SJCRH30 (cell line): ENCODE measurements at regions not wholly inside any gene's neighbourhood (a gene's known extent, or its start where the extent isn't known, plus 50 kb on each side); places are given as distances from the start of the nearest gene placed in this dataset.

Source experiments
- DNase-seq, 2 experiments: peaks; one replicate each; pipeline ENCODE4 v3.0.0-alpha.2; 2015 to 2020
- H3K27ac ChIP-seq: fragments of 250-450 bp; sonication (Bioruptor Pico); 2 replicates; pipeline ENCODE4 v1.5.1; 2020; ENCODE audit warnings: mild to moderate bottlenecking, moderate library complexity
- H3K27me3 ChIP-seq: fragments of 250-450 bp; sonication (Bioruptor Pico); 2 replicates; pipeline ENCODE4 v1.5.1; 2020; ENCODE audit warnings: mild to moderate bottlenecking, moderate library complexity
- H3K36me3 ChIP-seq: fragments of 250-450 bp; sonication (Bioruptor Pico); 2 replicates; pipeline ENCODE4 v1.5.1; 2020; ENCODE audit warnings: mild to moderate bottlenecking, moderate library complexity
- H3K4me1 ChIP-seq: fragments of 250-450 bp; sonication (Bioruptor Pico); 2 replicates; pipeline ENCODE4 v1.5.1; 2020; ENCODE audit warnings: mild to moderate bottlenecking, moderate library complexity
- H3K4me3 ChIP-seq: fragments of 250-450 bp; sonication (Bioruptor Pico); 2 replicates; pipeline ENCODE4 v1.5.1; 2020; ENCODE audit warnings: mild to moderate bottlenecking, moderate library complexity
- H3K9me3 ChIP-seq: fragments of 250-450 bp; sonication (Bioruptor Pico); replicated peaks from 2 replicates; pipeline ENCODE4 v1.5.1; 2020; ENCODE audit warnings: mild to moderate bottlenecking, moderate library complexity

DNA sequence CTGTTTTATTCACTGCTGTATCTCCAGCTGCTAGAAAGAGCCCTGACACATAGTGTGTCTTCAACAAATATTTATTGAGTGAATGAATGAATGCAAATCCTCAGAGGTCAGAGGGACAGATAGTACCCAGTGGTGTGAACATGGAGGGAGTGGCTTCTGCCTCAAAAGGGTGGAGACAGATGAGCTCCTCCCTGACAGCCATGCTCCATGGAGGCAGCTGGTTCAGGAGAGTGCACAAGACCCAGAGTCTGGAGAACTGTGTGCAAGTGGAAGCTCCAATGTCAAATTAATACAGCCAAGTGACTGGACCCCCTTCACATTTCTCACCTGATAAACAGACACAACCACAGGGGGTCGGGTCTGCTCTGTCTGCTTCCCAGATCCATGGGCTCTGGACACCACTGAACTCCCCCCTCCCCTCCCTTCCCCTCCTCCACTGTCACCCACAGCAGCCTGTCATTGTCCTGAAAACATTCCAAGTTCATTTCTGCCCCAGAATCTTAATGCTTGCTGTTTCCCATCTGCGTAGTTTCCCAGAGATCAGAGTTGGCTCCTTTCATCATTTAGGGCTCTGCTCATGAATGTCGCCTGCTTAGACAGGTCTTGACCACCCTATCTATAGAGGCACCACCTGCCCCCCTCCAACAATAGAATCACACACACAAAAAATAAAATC, 312.9 kb upstream of the PODXL start:
- no peak for DNase-seq
- Histone ChIP-seq H3K9me3 (no peaks in the 10 kb centered on the region), H3K27me3 (no peaks in the 10 kb centered on the region), H3K27ac (no peak overlapping the region), H3K4me1 (no peaks in the 10 kb centered on the region), H3K36me3 (no peaks in the 10 kb centered on the region), H3K4me3 (no peak overlapping the region)

DNA sequence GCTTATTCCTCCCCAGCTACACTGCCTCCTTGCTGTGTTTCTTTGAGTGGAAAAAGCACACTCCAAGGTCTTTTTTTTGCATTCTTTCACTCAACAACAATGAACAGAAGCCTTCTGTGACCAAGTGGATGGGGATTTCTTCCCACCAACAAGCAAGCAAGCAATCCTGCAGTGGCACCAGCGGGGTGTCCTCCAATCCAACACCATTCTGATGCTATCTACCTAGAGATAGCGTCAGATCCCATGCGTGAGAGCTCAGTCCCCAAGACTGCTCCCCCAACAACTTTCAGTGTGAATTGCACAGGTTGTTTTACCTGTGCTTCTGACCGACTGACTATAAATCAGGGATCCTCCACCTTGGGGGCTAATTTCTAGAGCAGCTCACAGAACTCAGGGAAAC, 311.0 kb upstream of the PODXL start:
- no peak for DNase-seq
- Histone ChIP-seq H3K4me1 (peaks cover 1% of the 10 kb centered on the region; the same call in 1 of the 2 replicates), H3K9me3 (no peaks in the 10 kb centered on the region), H3K36me3 (no peaks in the 10 kb centered on the region), H3K27ac (no peak overlapping the region), H3K4me3 (no peak overlapping the region), H3K27me3 (no peaks in the 10 kb centered on the region)

- Histone ChIP-seq H3K4me3 (no peak overlapping the region), H3K27ac (no peak overlapping the region), H3K27me3 (no peaks in the 10 kb centered on the region), H3K36me3 (no peaks in the 10 kb centered on the region), H3K9me3 (no peaks in the 10 kb centered on the region), H3K4me1 (peaks cover 14% of the 10 kb centered on the region)
- no peak for DNase-seq
These were observed 309.5 kb upstream of the PODXL start for GRCh38 chr7:131865911-131866310.

- Histone ChIP-seq H3K4me3 (no peak overlapping the region), H3K27ac (no peak overlapping the region), H3K36me3 (no peaks in the 10 kb centered on the region), H3K9me3 (no peaks in the 10 kb centered on the region), H3K27me3 (no peaks in the 10 kb centered on the region), H3K4me1 (peaks cover 18% of the 10 kb centered on the region)
- DNase-seq: peak; percentile 19 to 53
These were observed 305.4 kb upstream of the PODXL start for GRCh38 chr7:131861620-131862346.

- no peak overlapping the region for H3K27ac ChIP-seq
- no peaks in the 10 kb centered on the region for H3K27me3 ChIP-seq
- DNase-seq: peak; percentile 80 to 94
- peaks cover 18% of the 10 kb centered on the region for H3K4me1 ChIP-seq
- H3K9me3 ChIP-seq: peaks cover 10% of the 10 kb centered on the region
- H3K4me3 ChIP-seq: no peak overlapping the region
- H3K36me3 ChIP-seq: no peaks in the 10 kb centered on the region
These were observed 302.9 kb upstream of the PODXL start for GRCh38 chr7:131859147-131859821.

GRCh38 chr7:131858611-131859010, 302.2 kb upstream of the PODXL start:
- H3K9me3 ChIP-seq: peaks cover 16% of the 10 kb centered on the region
- peaks cover 18% of the 10 kb centered on the region for H3K4me1 ChIP-seq
- no peaks in the 10 kb centered on the region for H3K27me3 ChIP-seq
- H3K4me3 ChIP-seq: no peak overlapping the region
- H3K36me3 ChIP-seq: no peaks in the 10 kb centered on the region
- H3K27ac ChIP-seq: no peak overlapping the region
- no peak for DNase-seq

DNA sequence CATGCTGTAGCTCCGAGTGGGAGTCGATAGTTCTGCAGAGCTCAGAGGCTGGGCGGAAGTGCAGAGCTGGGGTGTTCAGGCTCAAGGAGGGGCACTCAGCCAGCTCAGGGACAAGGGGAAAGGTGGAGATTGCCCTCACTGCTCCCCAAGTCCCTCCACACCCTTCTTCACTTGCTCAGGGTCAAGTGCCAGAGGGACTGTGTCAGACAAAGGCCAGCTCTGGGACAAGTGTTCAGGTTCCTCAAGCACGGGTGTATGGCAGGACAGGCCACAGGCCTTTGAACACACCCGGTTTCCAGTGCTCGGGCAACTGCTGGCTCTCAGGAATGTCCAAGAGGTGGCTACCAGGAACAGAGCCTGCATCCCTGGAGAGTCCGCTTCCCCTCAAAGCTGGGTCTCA, 293.0 kb upstream of the PODXL start:
- no peaks in the 10 kb centered on the region for H3K27me3 ChIP-seq
- DNase-seq: no peak
- H3K27ac ChIP-seq: no peak overlapping the region
- no peaks in the 10 kb centered on the region for H3K36me3 ChIP-seq
- H3K4me1 ChIP-seq: peaks cover 36% of the 10 kb centered on the region
- no peak overlapping the region for H3K4me3 ChIP-seq
- peaks cover 16% of the 10 kb centered on the region for H3K9me3 ChIP-seq

DNA sequence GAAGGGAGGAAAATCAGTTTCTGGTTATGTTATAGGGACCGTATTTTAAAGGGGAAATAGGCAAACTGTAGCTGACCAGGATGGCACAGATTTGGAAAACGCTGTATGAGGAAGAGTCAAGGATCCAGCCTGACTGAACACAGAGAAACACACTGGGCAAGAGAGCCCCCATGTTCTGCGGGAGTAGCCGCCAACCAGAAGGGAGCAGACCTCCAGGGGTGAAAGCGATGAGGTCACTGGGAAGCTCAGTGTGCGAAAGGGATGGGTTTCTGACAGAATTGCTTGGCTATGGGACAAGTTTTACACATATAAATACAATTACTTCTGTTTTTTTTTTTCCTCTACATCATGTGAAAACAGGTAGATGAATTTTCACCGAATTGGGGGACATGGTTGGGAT, 291.6 kb upstream of the PODXL start:
- no peak overlapping the region for H3K4me3 ChIP-seq
- peaks cover 4% of the 10 kb centered on the region for H3K9me3 ChIP-seq
- H3K36me3 ChIP-seq: no peaks in the 10 kb centered on the region
- peaks cover 51% of the 10 kb centered on the region for H3K4me1 ChIP-seq
- no peak overlapping the region for H3K27ac ChIP-seq
- H3K27me3 ChIP-seq: no peaks in the 10 kb centered on the region
- DNase-seq: no peak

DNA sequence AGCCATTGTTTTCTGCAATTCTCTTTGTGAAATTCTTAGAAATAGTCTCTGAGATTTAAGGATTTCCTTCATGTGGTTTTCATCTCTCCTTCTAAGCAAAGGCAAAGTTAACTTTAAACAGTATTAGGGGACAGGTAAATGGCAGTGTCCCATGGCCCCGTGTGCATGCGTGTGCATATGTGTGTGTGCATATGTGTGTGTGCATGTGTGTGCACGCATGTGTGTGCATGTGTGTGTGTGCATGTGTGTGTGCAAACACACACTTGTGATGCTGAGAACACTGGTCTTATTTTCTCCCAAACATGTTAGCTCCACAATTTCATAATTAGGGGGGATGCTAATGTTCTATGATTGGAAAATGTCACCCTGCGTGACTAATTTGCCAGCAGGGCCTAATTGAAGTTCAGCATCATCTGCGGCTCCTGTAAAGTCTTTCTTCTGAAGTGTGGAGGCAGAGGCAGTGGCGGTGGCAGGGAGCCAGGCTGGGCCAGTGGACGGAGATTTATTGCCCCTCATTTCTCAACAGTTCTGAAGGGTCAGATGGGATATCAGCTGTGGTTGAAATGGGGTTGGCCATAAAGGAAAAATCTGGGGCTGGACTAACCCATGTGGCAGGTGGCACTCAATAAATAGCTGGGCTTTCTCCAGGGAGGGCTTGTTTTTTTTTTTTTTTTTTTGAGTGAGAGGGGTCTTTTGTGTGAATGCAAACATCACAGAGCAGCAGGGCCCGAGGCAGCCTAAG, 289.3 kb upstream of the PODXL start:
- Histone ChIP-seq H3K9me3 (no peaks in the 10 kb centered on the region), H3K27ac (peak overlapping the region; percentile 56), H3K36me3 (no peaks in the 10 kb centered on the region), H3K27me3 (no peaks in the 10 kb centered on the region), H3K4me3 (no peak overlapping the region), H3K4me1 (peaks cover 43% of the 10 kb centered on the region)
- peak; percentile 81 to 93 for DNase-seq

DNA sequence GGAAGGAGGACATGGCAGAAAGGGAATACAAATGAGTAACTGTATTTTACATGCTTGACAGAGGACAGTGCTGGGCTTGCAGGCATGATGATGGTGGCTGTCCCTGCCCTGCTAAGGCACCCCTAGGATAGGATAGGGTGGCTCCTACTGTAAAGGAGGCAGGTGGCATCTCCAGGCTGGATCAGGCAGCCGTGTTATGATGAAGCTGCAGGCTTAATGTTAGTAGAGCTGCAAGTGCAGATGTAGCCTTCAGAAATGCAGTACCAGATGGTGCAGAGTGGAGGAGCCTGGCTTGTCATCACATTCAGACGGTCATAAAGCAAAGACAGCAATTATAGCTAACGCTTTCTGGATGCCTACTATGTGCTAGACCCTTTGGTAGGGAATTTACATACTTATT, 287.9 kb upstream of the PODXL start:
- Histone ChIP-seq H3K4me1 (peaks cover 43% of the 10 kb centered on the region), H3K27me3 (no peaks in the 10 kb centered on the region), H3K9me3 (no peaks in the 10 kb centered on the region), H3K4me3 (no peak overlapping the region), H3K27ac (peak overlapping the region; percentile 47; the same call in 1 of the 2 replicates), H3K36me3 (no peaks in the 10 kb centered on the region)
- peak; percentile 60 to 74 for DNase-seq

- no peak overlapping the region for H3K4me3 ChIP-seq
- H3K27me3 ChIP-seq: no peaks in the 10 kb centered on the region
- no peaks in the 10 kb centered on the region for H3K36me3 ChIP-seq
- peaks cover 43% of the 10 kb centered on the region for H3K4me1 ChIP-seq
- no peaks in the 10 kb centered on the region for H3K9me3 ChIP-seq
- peak overlapping the region; percentile 47; the same call in 1 of the 2 replicates for H3K27ac ChIP-seq
- DNase-seq: peak; percentile 72 to 82
These were observed 287.5 kb upstream of the PODXL start for GRCh38 chr7:131843898-131844331.

DNA sequence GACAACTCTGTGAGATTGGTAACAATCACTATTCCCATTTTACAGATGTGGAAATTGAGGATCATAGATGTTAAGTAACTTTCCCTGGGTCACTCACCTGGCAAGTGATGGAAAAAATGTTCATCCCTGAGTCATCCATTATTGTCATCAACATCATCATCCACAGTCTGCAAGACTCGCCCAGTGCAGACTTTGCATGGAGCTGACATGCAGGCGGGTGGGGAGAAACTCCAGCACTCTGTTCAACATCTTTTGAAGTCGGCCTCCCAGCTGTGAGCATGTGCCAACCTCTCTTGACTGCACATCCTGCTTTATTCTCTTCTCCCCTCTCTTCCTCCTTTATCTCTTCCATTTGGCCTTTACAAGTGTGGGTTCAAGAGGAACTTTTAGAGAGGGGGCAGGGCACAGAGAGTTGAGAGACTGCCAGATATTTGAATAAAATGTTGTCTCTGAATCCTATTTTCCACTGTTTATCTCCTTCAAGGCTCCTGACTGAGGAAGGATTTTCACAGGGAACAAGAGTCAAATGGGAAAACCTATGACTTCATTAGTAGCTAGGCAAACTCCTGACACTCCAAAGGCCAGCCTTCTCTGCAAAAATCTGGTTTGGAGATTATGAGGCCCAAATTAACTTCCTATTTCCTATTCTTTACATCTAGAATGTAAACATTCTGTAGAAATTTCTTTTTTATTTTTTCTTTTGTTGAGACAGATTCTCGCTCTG, 283.7 kb upstream of the PODXL start:
- H3K9me3 ChIP-seq: no peaks in the 10 kb centered on the region
- no peaks in the 10 kb centered on the region for H3K27me3 ChIP-seq
- no peaks in the 10 kb centered on the region for H3K36me3 ChIP-seq
- no peak overlapping the region for H3K4me3 ChIP-seq
- H3K27ac ChIP-seq: no peak overlapping the region
- H3K4me1 ChIP-seq: peaks cover 35% of the 10 kb centered on the region
- no peak for DNase-seq

DNA sequence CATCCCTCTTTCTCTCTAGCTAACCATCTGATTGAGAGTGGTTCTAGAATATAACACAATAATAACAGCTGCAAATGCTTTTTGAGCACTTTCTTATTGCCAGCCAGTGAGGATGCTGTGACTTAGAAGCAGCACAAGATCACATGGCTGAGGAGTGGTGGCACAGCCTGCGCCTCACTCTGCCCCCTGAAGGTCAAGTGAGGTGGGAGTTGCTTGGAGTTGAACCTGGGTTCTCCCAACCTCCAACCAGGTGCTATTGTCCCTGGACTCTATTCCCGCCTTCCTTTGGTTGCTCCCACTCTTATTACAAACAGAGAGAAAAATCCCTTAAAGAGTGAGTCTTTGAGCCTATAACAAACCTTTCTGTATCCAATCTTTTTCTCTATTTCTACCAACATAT, 280.3 kb upstream of the PODXL start:
- no peaks in the 10 kb centered on the region for H3K9me3 ChIP-seq
- no peak overlapping the region for H3K27ac ChIP-seq
- H3K27me3 ChIP-seq: no peaks in the 10 kb centered on the region
- DNase-seq: peak in 1 of 2 experiments; percentile 56
- peaks cover 21% of the 10 kb centered on the region for H3K4me1 ChIP-seq
- no peak overlapping the region for H3K4me3 ChIP-seq
- no peaks in the 10 kb centered on the region for H3K36me3 ChIP-seq

GRCh38 chr7:131835141-131835540, 278.7 kb upstream of the PODXL start:
- Histone ChIP-seq H3K9me3 (no peaks in the 10 kb centered on the region), H3K4me1 (peaks cover 34% of the 10 kb centered on the region), H3K36me3 (no peaks in the 10 kb centered on the region), H3K4me3 (no peak overlapping the region), H3K27me3 (no peaks in the 10 kb centered on the region), H3K27ac (no peak overlapping the region)
- no peak for DNase-seq
